Posterior vena cava (tissue), 2 donors: ENCODE measurements at regions not wholly inside any gene's neighbourhood (a gene's known extent, or its start where the extent isn't known, plus 50 kb on each side); places are given as distances from the start of the nearest gene placed in this dataset.

Source experiments
- DNase-seq: peaks from one replicate; pipeline ENCODE4 v3.0.0-alpha.2; 2020; ENCODE audit warnings: low spot score
- intact Hi-C, 2 donors: fragments of 100-400 bp; cut with DNase I; formaldehyde crosslinking; loops; one replicate each; pipeline versions ENCODE4 v1.14.1 to v1.14.2; 2022 to 2023
- donor health status: DM: yes; HTN: yes; CAD: no.
- donor health status: DM: yes; HTN: yes; CAD: no.

GRCh38 chr6:105593805-105594671 lies 191.2 kb upstream of the PREP start:
- DNase-seq, result no peak
- intact Hi-C loops, result no loop called here

GRCh38 chr6:105593056-105593690 lies 190.3 kb upstream of the PREP start:
- no peak for DNase-seq
- intact Hi-C loops, result no loop called here

GRCh38 chr6:105592329-105592728 lies 189.4 kb upstream of the PREP start:
- no peak for DNase-seq
- intact Hi-C loops, result no loop called here

- DNase-seq, result no peak
- intact Hi-C loops, result no loop called here
Observed at GRCh38 chr6:105591053-105591452, 188.2 kb upstream of the PREP start.

- no peak for DNase-seq
- intact Hi-C loops, result no loop called here
Observed at GRCh38 chr6:105588123-105588710, 185.3 kb upstream of the PREP start.

GRCh38 chr6:105587349-105588122 lies 184.7 kb upstream of the PREP start:
- intact Hi-C loops, result no loop called here
- no peak for DNase-seq

GRCh38 chr6:105578179-105578707 lies 175.4 kb upstream of the PREP start:
- intact Hi-C loops, result no loop called here
- DNase-seq, result no peak

- intact Hi-C loops, result loop anchor here in 1 of 2 donors (5.0 kb wide), 1 partner anchor 904 kb away; no protein-coding TSS in a partner anchor
Observed at GRCh38 chr6:105573556-105573955, 170.7 kb upstream of the PREP start.

GRCh38 chr6:105573138-105573537 lies 170.3 kb upstream of the PREP start:
- intact Hi-C loops, result loop anchor here in 1 of 2 donors (5.0 kb wide), 1 partner anchor 904 kb away; no protein-coding TSS in a partner anchor
- no peak for DNase-seq

More at GRCh38 chr6:105573556-105573955, 170.7 kb upstream of the PREP start:
- DNase-seq, result no peak

- no peak for DNase-seq
- intact Hi-C loops, result loop anchor here in 1 of 2 donors (5.0 kb wide), 1 partner anchor 907 kb away; no protein-coding TSS in a partner anchor
Observed at GRCh38 chr6:105570416-105570815, 167.5 kb upstream of the PREP start.

- intact Hi-C loops, result loop anchor here in 1 of 2 donors (5.0 kb wide), 1 partner anchor 908 kb away; no protein-coding TSS in a partner anchor
- DNase-seq, result no peak
Observed at GRCh38 chr6:105569706-105570105, 166.8 kb upstream of the PREP start.

- no peak for DNase-seq
- intact Hi-C loops, result no loop called here
Observed at GRCh38 chr6:105568751-105569150, 165.9 kb upstream of the PREP start.

- intact Hi-C loops, result no loop called here
- no peak for DNase-seq
Observed at GRCh38 chr6:105568142-105568541, 165.3 kb upstream of the PREP start.

GRCh38 chr6:105567140-105567539 lies 164.3 kb upstream of the PREP start:
- no peak for DNase-seq
- intact Hi-C loops, result no loop called here

- intact Hi-C loops, result no loop called here
- DNase-seq, result no peak
Observed at GRCh38 chr6:105566503-105566902, 163.6 kb upstream of the PREP start.

- DNase-seq, result no peak
- intact Hi-C loops, result no loop called here
Observed at GRCh38 chr6:105564121-105564902, 161.4 kb upstream of the PREP start.

- DNase-seq, result no peak
- intact Hi-C loops, result no loop called here
Observed at GRCh38 chr6:105562027-105562426, 159.1 kb upstream of the PREP start.

GRCh38 chr6:105561486-105561885 lies 158.6 kb upstream of the PREP start:
- intact Hi-C loops, result no loop called here
- DNase-seq, result no peak
